Right atrium auricular region (tissue), 2 donors: ENCODE measurements at regions not wholly inside any gene's neighbourhood (a gene's known extent, or its start where the extent isn't known, plus 50 kb on each side); places are given as distances from the start of the nearest gene placed in this dataset.

Experiments used
- DNase-seq: peaks from one replicate; pipeline ENCODE4 v3.0.0-alpha.2; 2019; ENCODE audit warnings: low spot score
- H3K27ac ChIP-seq, 2 donors: fragments of 200-600 bp; sonication (generic); 1 replicate in 1 of 2; 2 replicates in 1 of 2; pipeline ENCODE4 v1.5.1; 2016 to 2019
- H3K27me3 ChIP-seq, 2 donors: fragments of 200-600 bp; sonication (generic); one replicate each; pipeline versions ENCODE4 v1.5.1 to v1.6.0; 2017 to 2019
- H3K36me3 ChIP-seq: fragments of 200-600 bp; sonication (generic); one replicate; pipeline ENCODE4 v1.5.1; 2016
- H3K4me1 ChIP-seq, 2 donors: fragments of 200-600 bp; sonication (generic); one replicate each; pipeline versions ENCODE4 v1.5.1 to v1.6.0; 2017 to 2019
- H3K4me3 ChIP-seq, 2 donors: fragments of 200-600 bp; sonication (generic); 1 replicate in 1 of 2; 2 replicates in 1 of 2; pipeline ENCODE4 v1.5.1; 2017 to 2019; ENCODE audit warnings: mild to moderate bottlenecking in 1 of 2, moderate library complexity in 1 of 2
- H3K9me3 ChIP-seq, 2 donors: fragments of 200-600 bp; sonication (generic); one replicate each; pipeline ENCODE4 v1.5.1; 2019
- TF ChIP-seq, protein P1 (sequence below), 2 donors: fragments of 200-600 bp; sonication (generic); IDR thresholded peaks; one replicate each; pipeline ENCODE4 v1.5.1; 2019; ENCODE audit warnings: antibody characterized with exemption in 2 of 2

DNA sequence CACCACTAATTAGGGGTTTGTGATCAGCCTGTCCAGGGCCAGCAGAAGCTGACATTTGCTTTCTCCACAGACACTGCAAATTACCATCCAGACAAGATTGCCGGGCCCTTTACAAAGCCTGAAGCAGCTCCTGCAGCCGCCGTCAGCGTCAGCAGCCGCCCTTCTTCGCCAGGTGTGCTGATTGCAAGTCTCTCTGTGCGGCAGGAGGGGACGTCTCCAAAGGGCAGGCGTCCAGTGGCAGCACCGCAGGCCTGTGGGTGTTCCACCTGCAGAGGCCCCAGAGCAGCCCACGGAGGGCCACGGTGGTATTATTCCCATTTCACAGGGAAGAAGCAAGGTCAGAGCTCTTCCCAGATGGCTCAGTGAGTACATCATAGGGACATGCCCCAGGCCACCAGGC, 108.0 kb upstream of the PPP1R26 start:
- DNase-seq = no peak
- Histone ChIP-seq H3K27me3 (no peaks in the 10 kb centered on the region), H3K36me3 (no peaks in the 10 kb centered on the region), H3K9me3 (no peaks in the 10 kb centered on the region), H3K27ac (no peak overlapping the region), H3K4me1 (no peaks in the 10 kb centered on the region), H3K4me3 (no peak overlapping the region)
- TF ChIP-seq, protein P1, sequence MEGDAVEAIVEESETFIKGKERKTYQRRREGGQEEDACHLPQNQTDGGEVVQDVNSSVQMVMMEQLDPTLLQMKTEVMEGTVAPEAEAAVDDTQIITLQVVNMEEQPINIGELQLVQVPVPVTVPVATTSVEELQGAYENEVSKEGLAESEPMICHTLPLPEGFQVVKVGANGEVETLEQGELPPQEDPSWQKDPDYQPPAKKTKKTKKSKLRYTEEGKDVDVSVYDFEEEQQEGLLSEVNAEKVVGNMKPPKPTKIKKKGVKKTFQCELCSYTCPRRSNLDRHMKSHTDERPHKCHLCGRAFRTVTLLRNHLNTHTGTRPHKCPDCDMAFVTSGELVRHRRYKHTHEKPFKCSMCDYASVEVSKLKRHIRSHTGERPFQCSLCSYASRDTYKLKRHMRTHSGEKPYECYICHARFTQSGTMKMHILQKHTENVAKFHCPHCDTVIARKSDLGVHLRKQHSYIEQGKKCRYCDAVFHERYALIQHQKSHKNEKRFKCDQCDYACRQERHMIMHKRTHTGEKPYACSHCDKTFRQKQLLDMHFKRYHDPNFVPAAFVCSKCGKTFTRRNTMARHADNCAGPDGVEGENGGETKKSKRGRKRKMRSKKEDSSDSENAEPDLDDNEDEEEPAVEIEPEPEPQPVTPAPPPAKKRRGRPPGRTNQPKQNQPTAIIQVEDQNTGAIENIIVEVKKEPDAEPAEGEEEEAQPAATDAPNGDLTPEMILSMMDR (IDR thresholded peaks at IDR 0.05) = no peak

GRCh38 chr9:135372036-135372435, 107.5 kb upstream of the PPP1R26 start:
- no peak overlapping the region for H3K27ac ChIP-seq
- TF ChIP-seq, protein P1 (IDR thresholded peaks at IDR 0.05) = no peak
- DNase-seq = no peak
- H3K4me1 ChIP-seq = no peaks in the 10 kb centered on the region
- no peaks in the 10 kb centered on the region for H3K27me3 ChIP-seq
- no peaks in the 10 kb centered on the region for H3K9me3 ChIP-seq
- H3K36me3 ChIP-seq = no peaks in the 10 kb centered on the region
- H3K4me3 ChIP-seq = no peak overlapping the region

DNA sequence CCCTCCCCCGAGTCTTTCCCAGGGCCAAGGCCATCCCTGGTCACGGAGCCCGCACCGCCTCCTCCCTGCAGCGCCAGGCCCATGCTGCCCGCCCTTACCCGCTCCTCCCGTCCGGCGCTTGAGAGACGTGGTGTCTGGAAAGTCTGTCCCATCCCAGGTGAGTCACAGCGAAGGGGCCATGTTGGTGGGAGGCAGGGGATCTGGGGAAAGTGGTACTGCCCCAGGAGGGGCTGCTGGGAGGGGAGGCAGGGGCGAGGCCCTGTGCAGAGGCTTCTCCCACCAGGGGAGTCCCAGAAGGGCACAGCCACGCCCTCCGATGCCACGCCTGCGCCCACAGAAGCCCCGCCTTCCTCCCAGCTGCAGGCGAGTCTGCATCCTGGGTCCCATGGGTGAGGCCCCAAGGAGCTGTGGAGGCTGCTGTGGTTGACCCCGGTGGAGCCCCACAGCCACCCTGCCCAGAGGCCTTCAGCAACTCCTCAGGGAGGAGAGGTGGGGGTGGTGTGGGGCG, 107.0 kb upstream of the PPP1R26 start:
- H3K9me3 ChIP-seq = no peaks in the 10 kb centered on the region
- DNase-seq = no peak
- H3K27ac ChIP-seq = no peak overlapping the region
- TF ChIP-seq, protein P1 (IDR thresholded peaks at IDR 0.05) = no peak
- no peaks in the 10 kb centered on the region for H3K36me3 ChIP-seq
- H3K4me1 ChIP-seq = no peaks in the 10 kb centered on the region
- H3K27me3 ChIP-seq = no peaks in the 10 kb centered on the region
- H3K4me3 ChIP-seq = no peak overlapping the region

DNA sequence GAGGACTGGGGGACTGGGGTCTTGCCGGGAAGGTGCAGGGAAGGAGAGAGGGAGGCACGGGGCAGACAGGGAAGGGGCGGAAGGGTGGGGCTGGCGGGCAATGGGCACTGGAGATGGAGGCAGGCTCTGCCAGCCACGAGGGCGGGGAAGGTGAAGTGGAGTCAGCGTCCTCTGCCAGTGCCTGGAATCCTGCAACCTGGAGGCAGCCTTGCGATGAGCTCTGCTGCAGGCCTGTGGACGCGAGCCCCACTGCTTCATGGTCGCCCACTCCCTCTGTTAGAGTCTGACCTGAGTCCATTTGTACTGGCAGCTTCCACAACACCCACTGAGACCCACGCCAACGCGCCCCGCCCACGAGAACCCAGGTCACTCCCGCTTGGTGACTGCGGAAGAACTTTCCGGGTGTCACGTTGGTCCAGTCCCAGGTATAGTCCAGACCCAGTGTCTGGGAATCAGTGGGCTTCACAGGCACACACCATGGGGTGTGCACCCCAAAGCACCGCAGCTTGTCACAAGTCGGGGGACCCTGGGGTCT, 106.4 kb upstream of the PPP1R26 start:
- Histone ChIP-seq H3K27ac (no peak overlapping the region), H3K27me3 (no peaks in the 10 kb centered on the region)
- DNase-seq = no peak

DNA sequence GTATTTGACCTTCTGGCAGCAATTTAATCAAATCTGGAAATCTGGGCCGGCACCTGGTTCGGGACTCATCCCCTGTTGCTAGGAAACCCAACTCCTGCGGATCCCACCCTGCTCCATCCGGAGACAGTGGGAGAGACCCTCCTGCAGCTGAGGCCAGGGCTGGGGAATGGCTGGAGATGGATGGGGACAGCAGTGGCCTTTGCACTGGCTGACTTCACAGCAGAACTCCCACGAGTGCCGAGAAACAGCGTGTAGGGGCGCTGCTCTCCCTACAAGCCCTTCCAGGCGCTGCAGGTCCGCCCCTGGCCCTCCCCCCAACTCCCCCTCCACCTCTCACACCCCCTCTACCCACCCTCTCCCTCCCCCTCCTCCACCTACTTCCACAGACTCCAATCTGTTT, 105.8 kb upstream of the PPP1R26 start:
- Histone ChIP-seq H3K4me3 (no peak overlapping the region), H3K4me1 (no peaks in the 10 kb centered on the region), H3K9me3 (no peaks in the 10 kb centered on the region), H3K27ac (no peak overlapping the region), H3K36me3 (no peaks in the 10 kb centered on the region), H3K27me3 (no peaks in the 10 kb centered on the region)
- no peak for DNase-seq
- TF ChIP-seq, protein P1 (IDR thresholded peaks at IDR 0.05) = no peak

More for the DNA sequence above, 106.4 kb upstream of the PPP1R26 start:
- TF ChIP-seq, protein P1 (IDR thresholded peaks at IDR 0.05) = no peak
- Histone ChIP-seq H3K36me3 (no peaks in the 10 kb centered on the region), H3K9me3 (no peaks in the 10 kb centered on the region), H3K4me1 (no peaks in the 10 kb centered on the region), H3K4me3 (no peak overlapping the region)

DNA sequence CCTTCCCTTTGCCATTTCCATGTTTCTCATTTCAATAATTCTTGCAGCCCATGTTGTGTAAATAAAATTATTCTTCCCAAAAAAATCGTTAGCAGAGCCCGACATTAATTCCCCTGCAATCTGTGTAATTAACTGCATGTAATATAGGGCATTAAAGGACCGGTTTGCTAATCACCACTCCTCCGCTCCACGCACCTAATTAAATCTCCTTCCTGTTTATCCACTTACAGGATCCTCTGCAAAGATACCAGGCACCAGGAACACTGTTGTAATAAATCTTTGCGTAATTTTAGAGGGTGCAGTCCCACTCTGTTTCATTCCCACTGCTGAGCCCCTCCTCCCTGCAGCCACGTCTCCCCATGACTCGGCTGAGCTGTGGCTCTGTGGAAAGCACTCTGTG, 105.0 kb upstream of the PPP1R26 start:
- no peak overlapping the region for H3K27ac ChIP-seq
- H3K36me3 ChIP-seq = no peaks in the 10 kb centered on the region
- no peaks in the 10 kb centered on the region for H3K4me1 ChIP-seq
- TF ChIP-seq, protein P1 (IDR thresholded peaks at IDR 0.05) = no peak
- no peaks in the 10 kb centered on the region for H3K9me3 ChIP-seq
- no peak for DNase-seq
- no peak overlapping the region for H3K4me3 ChIP-seq
- no peaks in the 10 kb centered on the region for H3K27me3 ChIP-seq
